Smooth muscle cell (in vitro differentiated cells): ENCODE measurements at regions not wholly inside any gene's neighbourhood (a gene's known extent, or its start where the extent isn't known, plus 50 kb on each side); places are given as distances from the start of the nearest gene placed in this dataset.
"Not testable (repeated sequence)": the region's sequence is repeated elsewhere in the genome, so short reads cannot be mapped to it uniquely, and the experiment has no call there.

Experiments used
- DNase-seq: peaks from one replicate; lab custom pipeline; 2025; ENCODE audit not compliant: unreplicated experiment; lab: John Stamatoyannopoulos, UW
- H2AFZ ChIP-seq: fragments of 200-600 bp; sonication (generic); 2 replicates; pipeline ENCODE4 v1.6.0; 2016; ENCODE audit warnings: antibody characterized with exemption, low read depth, mild to moderate bottlenecking
- H3F3A ChIP-seq: fragments of 200-600 bp; sonication (generic); 2 replicates; pipeline ENCODE4 v1.6.0; 2017; ENCODE audit warnings: antibody characterized with exemption, low read depth
- H3K27ac ChIP-seq: fragments of 200-600 bp; sonication (generic); 2 replicates; pipeline ENCODE4 v1.5.1; 2016; ENCODE audit warnings: low read depth, mild to moderate bottlenecking
- H3K27me3 ChIP-seq: fragments of 200-600 bp; sonication (generic); 2 replicates; pipeline ENCODE4 v1.6.1; 2016; ENCODE audit warnings: low read depth, mild to moderate bottlenecking
- H3K36me3 ChIP-seq: fragments of 200-600 bp; sonication (generic); 2 replicates; pipeline ENCODE4 v1.5.1; 2016; ENCODE audit warnings: low read depth
- H3K4me1 ChIP-seq: fragments of 200-600 bp; sonication (generic); 2 replicates; pipeline ENCODE4 v1.5.1; 2016; ENCODE audit warnings: low read depth
- H3K4me2 ChIP-seq: fragments of 200-600 bp; sonication (generic); 2 replicates; pipeline ENCODE4 v1.6.0; 2016; ENCODE audit warnings: mild to moderate bottlenecking
- H3K4me3 ChIP-seq: fragments of 200-600 bp; sonication (generic); 2 replicates; pipeline ENCODE4 v1.5.1; 2016; ENCODE audit warnings: mild to moderate bottlenecking
- H3K79me2 ChIP-seq: fragments of 200-600 bp; sonication (generic); 2 replicates; pipeline ENCODE4 v1.6.0; 2016; ENCODE audit warnings: low read depth, mild to moderate bottlenecking
- H3K9ac ChIP-seq: fragments of 200-600 bp; sonication (generic); 2 replicates; pipeline ENCODE4 v1.6.0; 2016; ENCODE audit warnings: low read depth
- H3K9me3 ChIP-seq: fragments of 200-600 bp; sonication (generic); replicated peaks from 2 replicates; pipeline ENCODE4 v1.5.1; 2016; ENCODE audit warnings: low read depth
- H4K20me1 ChIP-seq: fragments of 200-600 bp; sonication (generic); 2 replicates; pipeline ENCODE4 v1.6.0; 2016; ENCODE audit warnings: low read depth
- WGBS: methylation state at CpG from one replicate; pipeline ENCODE4 v1.1.7; 2016; ENCODE audit warnings: low lambda C conversion rate; 5-methylcytosine and 5-hydroxymethylcytosine counted together
- TF ChIP-seq, protein P1 (sequence below): fragments of 200-600 bp; sonication (generic); IDR thresholded peaks from 2 replicates; pipeline ENCODE4 v1.5.1; 2017; ENCODE audit warnings: borderline replicate concordance, mild to moderate bottlenecking, antibody characterized with exemption; ENCODE audit not compliant: insufficient read depth, poor library complexity, severe bottlenecking

DNA sequence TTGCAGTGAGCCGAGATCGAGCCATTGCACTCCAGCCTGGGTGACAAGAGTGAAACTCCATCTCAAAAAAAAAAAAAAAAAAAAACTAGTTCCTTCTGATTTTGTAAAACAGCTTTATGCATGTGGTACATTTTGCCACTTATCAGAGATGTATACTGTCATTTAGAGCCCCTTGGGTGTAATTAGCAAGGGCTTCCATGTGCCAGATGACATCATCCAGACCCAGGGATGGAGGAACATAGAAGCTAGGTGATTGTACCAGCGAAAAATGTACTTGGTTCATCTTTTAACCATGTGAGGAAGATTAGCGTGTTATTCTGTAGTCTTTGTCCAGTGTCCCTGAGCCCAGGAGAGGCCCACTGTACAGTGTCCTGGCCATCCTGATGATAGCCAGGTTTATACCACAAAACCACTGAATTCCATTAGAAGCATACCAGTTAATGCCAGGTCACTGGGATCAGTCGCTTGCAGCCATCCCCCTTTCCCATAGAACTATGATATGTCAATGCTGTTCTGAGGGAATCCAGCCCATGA is 239.3 kb upstream of the SGCD start:
- TF ChIP-seq, protein P1, sequence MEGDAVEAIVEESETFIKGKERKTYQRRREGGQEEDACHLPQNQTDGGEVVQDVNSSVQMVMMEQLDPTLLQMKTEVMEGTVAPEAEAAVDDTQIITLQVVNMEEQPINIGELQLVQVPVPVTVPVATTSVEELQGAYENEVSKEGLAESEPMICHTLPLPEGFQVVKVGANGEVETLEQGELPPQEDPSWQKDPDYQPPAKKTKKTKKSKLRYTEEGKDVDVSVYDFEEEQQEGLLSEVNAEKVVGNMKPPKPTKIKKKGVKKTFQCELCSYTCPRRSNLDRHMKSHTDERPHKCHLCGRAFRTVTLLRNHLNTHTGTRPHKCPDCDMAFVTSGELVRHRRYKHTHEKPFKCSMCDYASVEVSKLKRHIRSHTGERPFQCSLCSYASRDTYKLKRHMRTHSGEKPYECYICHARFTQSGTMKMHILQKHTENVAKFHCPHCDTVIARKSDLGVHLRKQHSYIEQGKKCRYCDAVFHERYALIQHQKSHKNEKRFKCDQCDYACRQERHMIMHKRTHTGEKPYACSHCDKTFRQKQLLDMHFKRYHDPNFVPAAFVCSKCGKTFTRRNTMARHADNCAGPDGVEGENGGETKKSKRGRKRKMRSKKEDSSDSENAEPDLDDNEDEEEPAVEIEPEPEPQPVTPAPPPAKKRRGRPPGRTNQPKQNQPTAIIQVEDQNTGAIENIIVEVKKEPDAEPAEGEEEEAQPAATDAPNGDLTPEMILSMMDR = no peak
- H4K20me1 ChIP-seq = no peaks in the 10 kb centered on the region
- no peak overlapping the region for H3K4me2 ChIP-seq
- no peaks in the 10 kb centered on the region for H3F3A ChIP-seq
- no peaks in the 10 kb centered on the region for H3K27me3 ChIP-seq
- H3K79me2 ChIP-seq = no peaks in the 10 kb centered on the region
- H3K9ac ChIP-seq = no peak overlapping the region
- 85% methylated on average over 5 of the region's 5 CpGs for WGBS
- H3K36me3 ChIP-seq = no peaks in the 10 kb centered on the region
- H2AFZ ChIP-seq = no peak overlapping the region
- no peak overlapping the region for H3K27ac ChIP-seq
- H3K9me3 ChIP-seq = no peaks in the 10 kb centered on the region
- no peak for DNase-seq
- H3K4me3 ChIP-seq = no peak overlapping the region
- no peaks in the 10 kb centered on the region for H3K4me1 ChIP-seq

DNA sequence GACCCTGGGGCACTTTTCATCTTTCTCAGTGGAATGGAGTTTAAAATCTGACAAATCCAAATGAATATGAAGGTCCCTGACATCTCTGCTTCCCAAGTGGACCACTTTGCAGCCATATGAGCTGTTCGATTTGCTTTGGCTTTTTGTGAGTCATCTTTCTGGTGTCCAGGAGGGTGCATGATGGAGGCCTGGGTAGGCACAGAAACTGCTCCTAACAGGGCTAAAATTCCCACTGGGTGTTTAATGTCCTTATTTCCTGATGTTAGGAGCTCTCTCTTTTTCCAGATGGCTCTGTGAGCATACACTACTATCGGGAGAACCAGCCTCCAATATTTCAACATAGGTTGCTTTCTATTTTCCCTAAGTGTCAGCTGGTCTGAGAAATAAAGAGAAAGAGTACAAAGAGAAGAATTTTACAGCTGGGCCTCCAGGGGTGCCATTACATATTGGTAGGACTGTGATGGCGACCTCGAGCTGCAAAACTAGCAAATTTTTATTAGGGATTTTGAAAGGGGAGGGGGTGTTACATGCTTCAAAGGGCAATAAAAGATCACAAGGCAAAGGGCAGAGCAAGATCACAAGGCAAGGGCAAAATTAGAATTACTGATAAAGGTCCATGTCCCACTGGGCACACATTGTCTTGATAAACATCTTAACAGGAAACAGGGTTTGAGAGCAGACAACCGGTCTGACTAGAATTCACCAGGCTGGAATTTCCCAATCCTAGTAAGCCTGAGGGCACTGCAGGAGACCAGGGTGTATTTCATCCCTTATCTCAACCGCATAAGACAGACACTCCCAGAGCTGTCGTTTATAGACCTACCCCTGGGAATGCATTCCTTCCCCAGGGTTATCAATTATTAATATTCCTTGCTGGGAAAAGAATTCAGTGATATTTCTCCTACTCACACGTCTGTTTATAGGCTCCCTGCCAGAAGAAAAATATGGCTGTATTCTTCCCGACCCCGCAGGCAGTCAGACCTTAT is 236.7 kb upstream of the SGCD start:
- not testable (repeated sequence) for H3K4me3 ChIP-seq, H3F3A ChIP-seq, H3K4me2 ChIP-seq, H3K9me3 ChIP-seq, H3K4me1 ChIP-seq, H3K79me2 ChIP-seq, H2AFZ ChIP-seq, H3K27me3 ChIP-seq, DNase-seq, H3K9ac ChIP-seq, H3K27ac ChIP-seq, H4K20me1 ChIP-seq, H3K36me3 ChIP-seq
- 84% methylated on average over 10 of the region's 10 CpGs for WGBS

DNA sequence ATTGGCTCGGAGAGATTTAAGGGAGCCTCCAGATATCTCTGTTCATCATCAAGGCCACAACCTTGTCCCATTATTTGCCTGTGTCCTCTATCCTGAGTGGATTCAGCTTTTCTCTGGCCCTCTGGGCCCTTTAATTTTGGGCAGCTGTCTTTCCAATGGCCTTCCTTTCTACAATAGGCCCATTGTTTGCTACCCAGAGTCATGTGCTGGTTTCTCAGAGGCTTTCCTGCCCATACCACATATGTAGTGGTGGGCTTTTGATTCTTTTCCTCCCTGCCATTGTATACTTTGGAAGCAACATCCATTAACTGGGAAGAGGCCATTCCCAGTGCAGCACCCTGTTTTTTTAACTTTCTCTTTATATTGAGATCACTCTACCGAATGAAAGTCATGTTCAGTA is 233.9 kb upstream of the SGCD start:
- Histone ChIP-seq H3K27me3 (no peaks in the 10 kb centered on the region), H3F3A (no peaks in the 10 kb centered on the region), H3K4me2 (no peak overlapping the region), H3K9ac (no peak overlapping the region), H3K4me1 (no peaks in the 10 kb centered on the region), H3K79me2 (no peaks in the 10 kb centered on the region), H3K4me3 (no peak overlapping the region), H2AFZ (no peak overlapping the region), H4K20me1 (no peaks in the 10 kb centered on the region), H3K27ac (no peak overlapping the region), H3K9me3 (no peaks in the 10 kb centered on the region), H3K36me3 (no peaks in the 10 kb centered on the region)
- whole genome bisulfite sequencing = 98% methylated on average over 2 of the region's 2 CpGs
- DNase-seq = no peak
- TF ChIP-seq, protein P1 = no peak

DNA sequence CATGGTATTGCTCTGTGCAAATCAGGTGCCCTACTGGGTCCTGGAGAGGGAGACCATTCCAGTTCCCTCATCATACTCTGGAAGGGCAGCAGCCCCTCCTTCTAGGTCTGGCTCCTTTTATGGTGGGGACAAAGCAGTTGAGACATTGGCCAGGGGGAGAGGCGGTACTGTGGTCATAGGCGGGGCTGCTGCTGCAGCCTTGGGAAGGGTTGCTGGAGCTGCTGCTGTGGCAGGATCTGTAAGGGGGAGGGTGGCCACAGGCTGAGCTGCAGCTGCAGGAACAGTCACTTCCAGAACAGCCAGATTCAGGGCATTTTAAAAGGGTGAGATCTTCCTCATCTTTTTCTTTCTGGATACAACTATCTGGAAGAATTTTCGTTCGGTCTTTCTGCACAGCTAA is 233.0 kb upstream of the SGCD start:
- WGBS = 85% methylated on average over 4 of the region's 4 CpGs
- Histone ChIP-seq H2AFZ (no peak overlapping the region), H3K4me2 (no peak overlapping the region), H3K36me3 (no peaks in the 10 kb centered on the region), H3K79me2 (no peaks in the 10 kb centered on the region), H3F3A (no peaks in the 10 kb centered on the region), H3K27ac (no peak overlapping the region), H3K4me1 (no peaks in the 10 kb centered on the region), H3K4me3 (no peak overlapping the region), H3K27me3 (no peaks in the 10 kb centered on the region), H3K9me3 (no peaks in the 10 kb centered on the region), H3K9ac (no peak overlapping the region), H4K20me1 (no peaks in the 10 kb centered on the region)
- TF ChIP-seq, protein P1 = no peak
- DNase-seq = no peak
